HCT116 (cell line): ENCODE measurements at regions not wholly inside any gene's neighbourhood (a gene's known extent, or its start where the extent isn't known, plus 50 kb on each side); places are given as distances from the start of the nearest gene placed in this dataset.

Source experiments
- ATAC-seq: fragments of 200-7000 bp; cut with Tn5 transposase; 2 replicates; pipeline ENCODE4 v1.9.1; 2020; ENCODE audit warnings: mild to moderate bottlenecking, moderate library complexity
- BruUV-seq: library from RNA; stranded (reverse); fragments of 400-500 nt; replicated peaks from 2 replicates; lab custom pipeline; 2021; lab: Mats Ljungman, UMichigan
- CTCF ChIA-PET: fragments of 300-600 bp; sonication (Branson Sonifier 250); formaldehyde crosslinking; loops from one replicate; lab custom pipeline; 2021; ENCODE audit warnings: antibody characterized with exemption; lab: Charles Lee
- POLR2A ChIA-PET: fragments of 300-600, 350-600 bp; sonication (Branson Sonifier 250); formaldehyde crosslinking; loops from one replicate; lab custom pipeline; 2021; ENCODE audit warnings: antibody characterized with exemption; lab: Charles Lee
- RAD21 ChIA-PET, 2 experiments: fragments of 300-600 bp; sonication (Branson Sonifier 250); formaldehyde crosslinking; loops; one replicate each; lab custom pipeline; 2023; ENCODE audit warnings: low total read pairs in 2 of 2; ENCODE audit not compliant: uncharacterized antibody in 2 of 2, unreplicated experiment in 2 of 2, low non-redundant PET in 1 of 2; lab: Charles Lee
- DNase-seq: peaks from one replicate; pipeline ENCODE4 v3.0.0-alpha.2; 2010; ENCODE audit warnings: low read depth, low spot score
- H2AFZ ChIP-seq: fragments of 200-600 bp; shearing (Covaris generic), sonication (generic); 2 replicates; pipeline ENCODE4 v1.6.1; 2017; ENCODE audit warnings: low read depth, mixed run types, mixed read lengths, antibody characterized with exemption, low read length; ENCODE audit not compliant: poor library complexity, severe bottlenecking
- H3K27ac ChIP-seq: 2 replicates; pipeline ENCODE4 v1.5.1; 2012; ENCODE audit warnings: low read depth, low read length
- H3K27me3 ChIP-seq: fragments of 200-600 bp; sonication (generic); 2 replicates; pipeline ENCODE4 v1.6.1; 2016; ENCODE audit warnings: mixed run types, low read length, mixed read lengths; ENCODE audit not compliant: insufficient read depth
- H3K36me3 ChIP-seq, 2 experiments: fragments of 200-500 bp in 1 of 2; fragments of 200-600 bp in 1 of 2; sonication (Bioruptor generic) in 1 of 2; sonication (generic) in 1 of 2; 2 replicates each; pipeline versions ENCODE4 v1.5.1 to v1.6.1; 2014 to 2016; ENCODE audit warnings: low read length in 2 of 2, inconsistent platforms in 1 of 2, mixed read lengths in 1 of 2, mixed run types in 1 of 2; ENCODE audit not compliant: insufficient read depth in 2 of 2, control insufficient read depth in 1 of 2
- H3K4me1 ChIP-seq, 2 experiments: fragments of 200-600 bp in 1 of 2; sonication (generic) in 1 of 2; 2 replicates each; pipeline versions ENCODE4 v1.5.1 to v1.6.1; 2012 to 2017; ENCODE audit warnings: low read length in 2 of 2, inconsistent platforms in 1 of 2, mild to moderate bottlenecking in 1 of 2, mixed read lengths in 1 of 2, mixed run types in 1 of 2, moderate library complexity in 1 of 2; ENCODE audit not compliant: insufficient read depth in 2 of 2, control insufficient read depth in 1 of 2
- H3K4me2 ChIP-seq: fragments of 200-600 bp; sonication (generic); 2 replicates; pipeline ENCODE4 v1.6.1; 2017; ENCODE audit warnings: mixed run types, low read length, mixed read lengths
- H3K4me3 ChIP-seq, 2 experiments: fragments of 200-600 bp in 1 of 2; sonication (generic) in 1 of 2; replicated peaks in 1 of 2; 2 replicates each; pipeline ENCODE4 v1.5.1; 2011 to 2016; ENCODE audit warnings: low read length in 2 of 2, control low read depth in 1 of 2, low read depth in 1 of 2, mild to moderate bottlenecking in 1 of 2, mixed read lengths in 1 of 2, mixed run types in 1 of 2
- H3K79me2 ChIP-seq: fragments of 200-600 bp; sonication (generic); 2 replicates; pipeline ENCODE4 v1.6.1; 2017; ENCODE audit warnings: mild to moderate bottlenecking, mixed run types, low read length, moderate library complexity, mixed read lengths; ENCODE audit not compliant: insufficient read depth
- H3K9ac ChIP-seq: fragments of 200-600 bp; sonication (generic); 2 replicates; pipeline ENCODE4 v1.6.1; 2016; ENCODE audit warnings: low read length, mixed read lengths
- H3K9me2 ChIP-seq: fragments of 200-600 bp; sonication (generic), shearing (Covaris generic); 2 replicates; pipeline ENCODE4 v1.6.1; 2017; ENCODE audit warnings: mixed run types, mild to moderate bottlenecking, moderate library complexity; ENCODE audit not compliant: insufficient read depth
- H3K9me3 ChIP-seq, 2 experiments: fragments of 200-500 bp in 1 of 2; fragments of 200-600 bp in 1 of 2; sonication (Bioruptor generic) in 1 of 2; sonication (generic) in 1 of 2; 2 replicates each; pipeline ENCODE4 v1.6.1; 2014 to 2017; ENCODE audit warnings: low read length in 2 of 2, mixed read lengths in 2 of 2, inconsistent platforms in 1 of 2, low read depth in 1 of 2, mild to moderate bottlenecking in 1 of 2, mixed run types in 1 of 2, moderate library complexity in 1 of 2; ENCODE audit not compliant: control insufficient read depth in 1 of 2, insufficient read depth in 1 of 2
- H4K20me1 ChIP-seq: fragments of 200-600 bp; sonication (generic), shearing (Covaris generic); 2 replicates; pipeline ENCODE4 v1.6.1; 2017; ENCODE audit warnings: mixed run types, mild to moderate bottlenecking, moderate library complexity; ENCODE audit not compliant: insufficient read depth
- ELF1 ChIP-seq: IDR thresholded peaks from 2 replicates; pipeline ENCODE4 v1.6.1; 2012; ENCODE audit warnings: low read depth, borderline replicate concordance
- EZH2 ChIP-seq: fragments of 200-600 bp; sonication (generic); IDR thresholded peaks from 2 replicates; pipeline ENCODE4 v1.6.1; 2017; ENCODE audit warnings: antibody characterized with exemption, mixed run types
- POLR2A ChIP-seq: IDR thresholded peaks from 2 replicates; pipeline ENCODE4 v1.7.0; 2011; ENCODE audit warnings: borderline replicate concordance; ENCODE audit not compliant: insufficient read depth, insufficient read length; ENCODE audit errors: extremely low read depth
- REST ChIP-seq: IDR thresholded peaks from 2 replicates; pipeline ENCODE4 v1.6.1; 2012; ENCODE audit warnings: low read depth
- SIN3A ChIP-seq: IDR thresholded peaks from 2 replicates; pipeline ENCODE4 v1.6.1; 2012; ENCODE audit warnings: low read depth
- SP1 ChIP-seq: IDR thresholded peaks from 2 replicates; pipeline ENCODE4 v1.6.1; 2012; ENCODE audit warnings: low read depth
- SRF ChIP-seq: IDR thresholded peaks from 2 replicates; pipeline ENCODE4 v1.6.1; 2012; ENCODE audit warnings: low read depth
- TCF7L2 ChIP-seq: IDR thresholded peaks from 2 replicates; pipeline ENCODE4 v1.7.0; 2011; ENCODE audit warnings: borderline replicate concordance, inconsistent platforms; ENCODE audit not compliant: insufficient read depth, insufficient read length; ENCODE audit errors: extremely low read depth
- ZNF274 ChIP-seq: fragments of 200-500 bp; sonication (Bioruptor generic); IDR thresholded peaks from 2 replicates; pipeline ENCODE4 v1.6.1; 2014; ENCODE audit warnings: mild to moderate bottlenecking, low read depth, low read length, inconsistent platforms
- intact Hi-C: fragments of 100-400 bp; cut with micrococcal nuclease; formaldehyde crosslinking; loops from 2 replicates; pipeline ENCODE4 v1.10.0; 2022

- intact Hi-C loops = no loop called here
- no peaks in the 10 kb centered on the region for H3K27me3 ChIP-seq
- H3K36me3 ChIP-seq = no peaks in the 10 kb centered on the region
- no peaks in the 10 kb centered on the region for H4K20me1 ChIP-seq
- no peaks in the 10 kb centered on the region for H3K9me2 ChIP-seq
- ChIA-PET RAD21 (no interaction called here), POLR2A (no interaction called here), CTCF (interaction anchor here (1.0 kb wide), 1 partner anchor 9 kb away, joined by 3 read pairs; no protein-coding TSS in a partner anchor)
- H3K27ac ChIP-seq = no peak overlapping the region
- TF ChIP-seq SRF (no peak), TCF7L2 (no peak), ZNF274 (no peak), SP1 (no peak), REST (no peak), ELF1 (no peak), SIN3A (no peak), POLR2A (no peak), EZH2 (no peak)
- no peaks in the 10 kb centered on the region for H3K4me1 ChIP-seq
- no peak for ATAC-seq
- H3K4me3 ChIP-seq = no peak overlapping the region
- H3K9me3 ChIP-seq = peaks cover 0 to 9% of the 10 kb centered on the region in 2 experiments; a peak in 1 of 4 replicates
- no peaks in the 10 kb centered on the region for H3K79me2 ChIP-seq
- no peak overlapping the region for H3K4me2 ChIP-seq
- DNase-seq = no peak
- BruUV-seq = no TSS peak
- H2AFZ ChIP-seq = no peak overlapping the region
- no peak overlapping the region for H3K9ac ChIP-seq
Measured at GRCh38 chr1:173107696-173108095, 57.0 kb upstream of the TNFSF18 start.
